ENCODE measurements at regions not wholly inside any gene's neighbourhood (a gene's known extent, or its start where the extent isn't known, plus 50 kb on each side); places are given as distances from the start of the nearest gene placed in this dataset.

- Histone ChIP-seq H2AFZ (ENCODE audit: low read length) (no peak overlapping the region), H3K36me3 (ENCODE audit: insufficient read depth, low read length) (no peaks in the 10 kb centered on the region), H3K9me3 (ENCODE audit: low read length) (no peaks in the 10 kb centered on the region), H3K27ac (ENCODE audit: low read depth, low read length, poor library complexity, severe bottlenecking) (no peak overlapping the region), H4K20me1 (ENCODE audit: insufficient read depth, low read length) (no peaks in the 10 kb centered on the region), H3K4me3 (ENCODE audit: low read depth, low read length, poor library complexity, severe bottlenecking) (no peak overlapping the region), H3K4me2 (ENCODE audit: low read length) (no peak overlapping the region), H3K4me1 (ENCODE audit: insufficient read depth, low read length, poor library complexity, severe bottlenecking) (no peaks in the 10 kb centered on the region), H3K79me2 (ENCODE audit: insufficient read depth, low read depth, low read length) (no peaks in the 10 kb centered on the region), H3K9me2 (ENCODE audit: insufficient read depth, low read length) (no peaks in the 10 kb centered on the region)
- ChIA-PET CTCF (ENCODE audit: unreplicated experiment) (interaction anchor here (1.3 kb wide), 1 partner anchor 11 kb away, joined by 3 read pairs; no protein-coding TSS in a partner anchor), POLR2A (interaction anchor here (0.6 to 1.8 kb wide), 2 partner anchors 18 to 489 kb away, joined by 4 to 5 read pairs; no protein-coding TSS in a partner anchor)
- intact Hi-C loops (cut with micrococcal nuclease; ENCODE audit: unreplicated experiment) = no loop called here
- DNase-seq (ENCODE audit: low spot score) = no peak
- no TSS peak for BruUV-seq (replicated peaks)
- TF ChIP-seq CTCF (conservative IDR thresholded peaks at IDR 0.05; ENCODE audit: low read length) (no peak), EZH2phosphoT487 (IDR thresholded peaks at IDR 0.05; ENCODE audit: borderline replicate concordance, low read depth, low read length) (no peak)
Observed at GRCh38 chr15:39461536-39462130, 119.2 kb upstream of the THBS1 start.

GRCh38 chr15:39462691-39463090 is 118.2 kb upstream of the THBS1 start:
- DNase-seq (ENCODE audit: low spot score) = no peak
- Histone ChIP-seq H3K9me2 (ENCODE audit: insufficient read depth, low read length) (no peaks in the 10 kb centered on the region), H3K9me3 (ENCODE audit: low read length) (no peaks in the 10 kb centered on the region), H3K4me3 (ENCODE audit: low read depth, low read length, poor library complexity, severe bottlenecking) (no peak overlapping the region), H3K36me3 (ENCODE audit: insufficient read depth, low read length) (no peaks in the 10 kb centered on the region), H3K79me2 (ENCODE audit: insufficient read depth, low read depth, low read length) (no peaks in the 10 kb centered on the region), H3K4me1 (ENCODE audit: insufficient read depth, low read length, poor library complexity, severe bottlenecking) (no peaks in the 10 kb centered on the region), H4K20me1 (ENCODE audit: insufficient read depth, low read length) (no peaks in the 10 kb centered on the region), H3K4me2 (ENCODE audit: low read length) (no peak overlapping the region), H3K27ac (ENCODE audit: low read depth, low read length, poor library complexity, severe bottlenecking) (no peak overlapping the region), H2AFZ (ENCODE audit: low read length) (no peak overlapping the region)
- ChIA-PET POLR2A (interaction anchor here (0.6 kb wide), 1 partner anchor 699 kb away, joined by 4 read pairs; no protein-coding TSS in a partner anchor), CTCF (ENCODE audit: unreplicated experiment) (no interaction called here)
- no peak for TF ChIP-seq CTCF (conservative IDR thresholded peaks at IDR 0.05; ENCODE audit: low read length)
- no peak for TF ChIP-seq EZH2phosphoT487 (IDR thresholded peaks at IDR 0.05; ENCODE audit: borderline replicate concordance, low read depth, low read length)
- no TSS peak for BruUV-seq (replicated peaks)
- intact Hi-C loops (cut with micrococcal nuclease; ENCODE audit: unreplicated experiment) = no loop called here

Data from OCI-LY7 (cell line).